HG02623 (cell line): ENCODE measurements at regions not wholly inside any gene's neighbourhood (a gene's known extent, or its start where the extent isn't known, plus 50 kb on each side); places are given as distances from the start of the nearest gene placed in this dataset.

Source experiments
- ATAC-seq: cut with Tn5 transposase; IDR thresholded peaks from one replicate; pipeline ENCODE4 v1.9.1; 2021; ENCODE audit warnings: moderate library complexity; ENCODE audit not compliant: unreplicated experiment

GRCh38 chr12:98182821-98183220, 332.6 kb upstream of the TMPO start:
- no peak for ATAC-seq

GRCh38 chr12:98185606-98186005, 329.8 kb upstream of the TMPO start:
- no peak for ATAC-seq

GRCh38 chr12:98188650-98189077, 326.7 kb upstream of the TMPO start:
- no peak for ATAC-seq

- ATAC-seq = no peak
Measured at GRCh38 chr12:98194591-98194990, 320.8 kb upstream of the TMPO start.

- no peak for ATAC-seq
Measured at GRCh38 chr12:98198261-98198982, 317.0 kb upstream of the TMPO start.

- no peak for ATAC-seq
Measured at GRCh38 chr12:98208816-98209215, 306.6 kb upstream of the TMPO start.

GRCh38 chr12:98211909-98212695, 303.3 kb upstream of the TMPO start:
- no peak for ATAC-seq

- no peak for ATAC-seq
Measured at GRCh38 chr12:98213556-98213955, 301.8 kb upstream of the TMPO start.

- no peak for ATAC-seq
Measured at GRCh38 chr12:98217257-98217656, 298.1 kb upstream of the TMPO start.

GRCh38 chr12:98220636-98221035, 294.8 kb upstream of the TMPO start:
- ATAC-seq = no peak

GRCh38 chr12:98221243-98221808, 294.1 kb upstream of the TMPO start:
- ATAC-seq = no peak

- no peak for ATAC-seq
Measured at GRCh38 chr12:98222135-98222534, 293.3 kb upstream of the TMPO start.

GRCh38 chr12:98224584-98225221, 290.7 kb upstream of the TMPO start:
- peak; percentile 72 for ATAC-seq

GRCh38 chr12:98227162-98227561, 288.2 kb upstream of the TMPO start:
- ATAC-seq = no peak

GRCh38 chr12:98228683-98229539, 286.5 kb upstream of the TMPO start:
- ATAC-seq = no peak

- ATAC-seq = no peak
Measured at GRCh38 chr12:98229540-98229924, 285.9 kb upstream of the TMPO start.

GRCh38 chr12:98232753-98233390, 282.5 kb upstream of the TMPO start:
- ATAC-seq = no peak

- ATAC-seq = no peak
Measured at GRCh38 chr12:98235301-98235700, 280.1 kb upstream of the TMPO start.

GRCh38 chr12:98238515-98239130, 276.8 kb upstream of the TMPO start:
- no peak for ATAC-seq

- ATAC-seq = no peak
Measured at GRCh38 chr12:98243190-98243589, 272.2 kb upstream of the TMPO start.
